COLO668 (cell line): ENCODE measurements at regions not wholly inside any gene's neighbourhood (a gene's known extent, or its start where the extent isn't known, plus 50 kb on each side); places are given as distances from the start of the nearest gene placed in this dataset.

ENCODE experiments used
- DNase-seq: peaks from one replicate; lab custom pipeline; 2025; ENCODE audit not compliant: unreplicated experiment; lab: John Stamatoyannopoulos, UW

GRCh38 chrX:45258731-45259402, 58.2 kb upstream of the DIPK2B start:
- no peak for DNase-seq
